ENCODE measurements at regions not wholly inside any gene's neighbourhood (a gene's known extent, or its start where the extent isn't known, plus 50 kb on each side); places are given as distances from the start of the nearest gene placed in this dataset.

DNA sequence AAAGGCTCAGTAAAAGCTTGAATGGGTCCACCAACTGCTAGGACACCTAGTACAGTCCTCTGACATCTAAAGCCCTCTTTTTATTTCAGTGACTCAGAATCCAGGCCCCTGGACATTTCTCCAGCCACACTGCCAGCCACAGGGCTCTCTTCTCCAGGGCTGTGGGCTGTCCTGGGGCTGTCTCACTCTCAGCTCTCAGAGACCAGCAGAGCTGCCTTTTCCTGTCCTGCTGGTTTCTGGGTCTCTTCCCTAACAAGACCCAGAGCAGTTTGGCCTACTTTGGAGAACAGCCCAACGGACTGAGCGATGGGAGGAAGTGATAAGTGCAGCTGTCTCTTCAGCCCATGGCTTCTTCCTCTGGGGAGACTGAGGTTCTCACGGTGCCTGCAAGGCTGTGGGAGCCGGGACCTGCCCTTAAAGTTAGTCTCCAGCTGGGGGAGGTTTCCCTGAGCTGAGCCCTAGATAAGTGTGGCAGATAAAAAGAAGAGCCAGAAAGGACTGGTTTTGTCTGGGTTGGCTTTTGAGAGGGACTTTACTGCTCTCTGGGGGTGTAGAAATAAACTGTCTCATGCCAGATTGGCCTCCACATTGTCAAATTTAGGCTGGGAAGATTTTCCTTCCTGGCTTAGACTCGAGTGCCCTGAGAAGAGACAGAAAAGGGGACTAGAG, 979.8 kb downstream of the VRK1 start:
- no peak for TF ChIP-seq CTCF (IDR thresholded peaks at IDR 0.05)
- Histone ChIP-seq H3K27ac (no peak overlapping the region), H3K4me1 (no peaks in the 10 kb centered on the region)

GRCh38 chr14:97777622-97778355, 980.6 kb downstream of the VRK1 start:
- no peak overlapping the region for H3K9ac ChIP-seq
- no peaks in the 10 kb centered on the region for H3K27me3 ChIP-seq (ENCODE audit: control insufficient read depth, insufficient read depth, low read length)
- no peaks in the 10 kb centered on the region for H3K4me1 ChIP-seq
- no peaks in the 10 kb centered on the region for H3K36me3 ChIP-seq (ENCODE audit: control insufficient read depth, insufficient read depth, low read length)
- no peak overlapping the region for H3K4me2 ChIP-seq (ENCODE audit: low read length)
- no peak overlapping the region for H3K4me3 ChIP-seq (ENCODE audit: low read depth, low read length)
- no peaks in the 10 kb centered on the region for H3K79me2 ChIP-seq
- H3K27ac ChIP-seq, result no peak overlapping the region
- TF ChIP-seq CTCF (IDR thresholded peaks at IDR 0.05), result no peak
- no peak overlapping the region for H2AFZ ChIP-seq
- H3K9me3 ChIP-seq (ENCODE audit: control insufficient read depth, low read length), result no peaks in the 10 kb centered on the region

More for the DNA sequence above, 979.8 kb downstream of the VRK1 start:
- no peak overlapping the region for H2AFZ ChIP-seq
- H3K36me3 ChIP-seq (ENCODE audit: control insufficient read depth, insufficient read depth, low read length), result no peaks in the 10 kb centered on the region
- H3K27me3 ChIP-seq (ENCODE audit: control insufficient read depth, insufficient read depth, low read length), result no peaks in the 10 kb centered on the region
- H3K79me2 ChIP-seq, result no peaks in the 10 kb centered on the region
- no peak overlapping the region for H3K4me2 ChIP-seq (ENCODE audit: low read length)
- no peaks in the 10 kb centered on the region for H3K9me3 ChIP-seq (ENCODE audit: control insufficient read depth, low read length)
- H3K9ac ChIP-seq, result no peak overlapping the region
- H3K4me3 ChIP-seq (ENCODE audit: low read depth, low read length), result no peak overlapping the region

DNA sequence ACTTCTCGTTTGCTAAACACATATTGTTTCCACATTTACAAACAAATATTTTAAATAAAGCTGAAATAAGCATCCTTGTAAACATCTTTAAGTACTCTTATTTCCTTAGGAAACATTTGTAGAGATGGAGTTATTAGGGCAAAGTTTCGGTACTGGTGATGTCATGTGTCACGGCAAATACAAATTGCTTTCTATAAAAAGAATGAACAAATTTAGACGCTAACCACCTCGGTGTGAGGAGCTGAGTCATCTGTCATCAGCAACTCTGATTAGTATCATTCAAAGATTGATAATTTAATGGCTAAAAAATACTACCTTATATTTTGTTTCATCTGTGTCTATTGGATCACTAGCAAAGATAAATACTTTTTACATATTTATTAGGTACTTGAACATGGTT, 982.0 kb downstream of the VRK1 start:
- Histone ChIP-seq H3K79me2 (no peaks in the 10 kb centered on the region), H3K9ac (no peak overlapping the region), H3K4me2 (ENCODE audit: low read length) (no peak overlapping the region), H2AFZ (no peak overlapping the region), H3K9me3 (ENCODE audit: control insufficient read depth, low read length) (no peaks in the 10 kb centered on the region), H3K4me1 (no peaks in the 10 kb centered on the region), H3K27ac (no peak overlapping the region), H3K4me3 (ENCODE audit: low read depth, low read length) (no peak overlapping the region), H3K27me3 (ENCODE audit: control insufficient read depth, insufficient read depth, low read length) (no peaks in the 10 kb centered on the region), H3K36me3 (ENCODE audit: control insufficient read depth, insufficient read depth, low read length) (no peaks in the 10 kb centered on the region)
- TF ChIP-seq CTCF (IDR thresholded peaks at IDR 0.05), result no peak

- no peaks in the 10 kb centered on the region for H3K9me3 ChIP-seq (ENCODE audit: control insufficient read depth, low read length)
- no peak for TF ChIP-seq CTCF (IDR thresholded peaks at IDR 0.05)
These were observed 983.6 kb downstream of the VRK1 start for GRCh38 chr14:97780804-97781203.

More at GRCh38 chr14:97780804-97781203, 983.6 kb downstream of the VRK1 start:
- Histone ChIP-seq H3K27me3 (ENCODE audit: control insufficient read depth, insufficient read depth, low read length) (no peaks in the 10 kb centered on the region), H3K9ac (no peak overlapping the region), H3K36me3 (ENCODE audit: control insufficient read depth, insufficient read depth, low read length) (no peaks in the 10 kb centered on the region), H3K4me1 (no peaks in the 10 kb centered on the region), H3K4me2 (ENCODE audit: low read length) (no peak overlapping the region), H3K27ac (no peak overlapping the region), H2AFZ (no peak overlapping the region), H3K4me3 (ENCODE audit: low read depth, low read length) (no peak overlapping the region), H3K79me2 (no peaks in the 10 kb centered on the region)
